HL-60 (cell line): ENCODE measurements at regions not wholly inside any gene's neighbourhood (a gene's known extent, or its start where the extent isn't known, plus 50 kb on each side); places are given as distances from the start of the nearest gene placed in this dataset.

Source experiments
- GABPA ChIP-seq: IDR thresholded peaks from 2 replicates; pipeline ENCODE4 v1.6.1; 2012; ENCODE audit warnings: low read depth
- POLR2AphosphoS5 ChIP-seq: IDR thresholded peaks from 2 replicates; pipeline ENCODE4 v1.6.1; 2012; ENCODE audit warnings: low read depth
- SPI1 ChIP-seq: IDR thresholded peaks from 2 replicates; pipeline ENCODE4 v1.6.1; 2012; ENCODE audit warnings: low read depth, mild to moderate bottlenecking, borderline replicate concordance
- TF ChIP-seq, protein P1 (sequence below): IDR thresholded peaks from 2 replicates; pipeline ENCODE4 v1.6.1; 2012; ENCODE audit warnings: low read depth; ENCODE audit not compliant: insufficient replicate concordance
- TF ChIP-seq, protein P2 (sequence below): IDR thresholded peaks from one replicate; pipeline ENCODE4 v1.5.1; 2011; ENCODE audit warnings: low read length, control low read depth, inconsistent platforms; ENCODE audit not compliant: insufficient read depth

DNA sequence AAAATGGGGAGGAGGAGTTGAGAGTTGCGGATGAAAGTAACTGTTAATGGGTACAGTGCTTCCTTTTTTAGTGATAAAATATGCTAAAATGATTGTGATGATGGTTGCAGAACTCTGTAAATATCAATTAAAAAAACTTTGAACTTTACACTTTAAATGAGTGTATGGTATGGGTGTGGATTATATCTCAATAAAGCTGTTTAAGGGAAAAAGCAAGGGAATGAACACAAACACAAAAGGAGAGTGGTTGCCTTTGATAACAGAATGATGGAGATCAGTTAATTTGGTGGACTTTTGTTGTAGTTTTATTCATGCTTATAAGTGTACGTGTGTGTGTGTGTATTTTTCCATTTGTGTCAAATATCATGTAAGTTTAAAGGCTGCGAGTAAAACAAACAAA is 186.1 kb downstream of the ZNF608 start:
- TF ChIP-seq, protein P1, sequence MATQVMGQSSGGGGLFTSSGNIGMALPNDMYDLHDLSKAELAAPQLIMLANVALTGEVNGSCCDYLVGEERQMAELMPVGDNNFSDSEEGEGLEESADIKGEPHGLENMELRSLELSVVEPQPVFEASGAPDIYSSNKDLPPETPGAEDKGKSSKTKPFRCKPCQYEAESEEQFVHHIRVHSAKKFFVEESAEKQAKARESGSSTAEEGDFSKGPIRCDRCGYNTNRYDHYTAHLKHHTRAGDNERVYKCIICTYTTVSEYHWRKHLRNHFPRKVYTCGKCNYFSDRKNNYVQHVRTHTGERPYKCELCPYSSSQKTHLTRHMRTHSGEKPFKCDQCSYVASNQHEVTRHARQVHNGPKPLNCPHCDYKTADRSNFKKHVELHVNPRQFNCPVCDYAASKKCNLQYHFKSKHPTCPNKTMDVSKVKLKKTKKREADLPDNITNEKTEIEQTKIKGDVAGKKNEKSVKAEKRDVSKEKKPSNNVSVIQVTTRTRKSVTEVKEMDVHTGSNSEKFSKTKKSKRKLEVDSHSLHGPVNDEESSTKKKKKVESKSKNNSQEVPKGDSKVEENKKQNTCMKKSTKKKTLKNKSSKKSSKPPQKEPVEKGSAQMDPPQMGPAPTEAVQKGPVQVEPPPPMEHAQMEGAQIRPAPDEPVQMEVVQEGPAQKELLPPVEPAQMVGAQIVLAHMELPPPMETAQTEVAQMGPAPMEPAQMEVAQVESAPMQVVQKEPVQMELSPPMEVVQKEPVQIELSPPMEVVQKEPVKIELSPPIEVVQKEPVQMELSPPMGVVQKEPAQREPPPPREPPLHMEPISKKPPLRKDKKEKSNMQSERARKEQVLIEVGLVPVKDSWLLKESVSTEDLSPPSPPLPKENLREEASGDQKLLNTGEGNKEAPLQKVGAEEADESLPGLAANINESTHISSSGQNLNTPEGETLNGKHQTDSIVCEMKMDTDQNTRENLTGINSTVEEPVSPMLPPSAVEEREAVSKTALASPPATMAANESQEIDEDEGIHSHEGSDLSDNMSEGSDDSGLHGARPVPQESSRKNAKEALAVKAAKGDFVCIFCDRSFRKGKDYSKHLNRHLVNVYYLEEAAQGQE: no peak
- TF ChIP-seq, protein P2, sequence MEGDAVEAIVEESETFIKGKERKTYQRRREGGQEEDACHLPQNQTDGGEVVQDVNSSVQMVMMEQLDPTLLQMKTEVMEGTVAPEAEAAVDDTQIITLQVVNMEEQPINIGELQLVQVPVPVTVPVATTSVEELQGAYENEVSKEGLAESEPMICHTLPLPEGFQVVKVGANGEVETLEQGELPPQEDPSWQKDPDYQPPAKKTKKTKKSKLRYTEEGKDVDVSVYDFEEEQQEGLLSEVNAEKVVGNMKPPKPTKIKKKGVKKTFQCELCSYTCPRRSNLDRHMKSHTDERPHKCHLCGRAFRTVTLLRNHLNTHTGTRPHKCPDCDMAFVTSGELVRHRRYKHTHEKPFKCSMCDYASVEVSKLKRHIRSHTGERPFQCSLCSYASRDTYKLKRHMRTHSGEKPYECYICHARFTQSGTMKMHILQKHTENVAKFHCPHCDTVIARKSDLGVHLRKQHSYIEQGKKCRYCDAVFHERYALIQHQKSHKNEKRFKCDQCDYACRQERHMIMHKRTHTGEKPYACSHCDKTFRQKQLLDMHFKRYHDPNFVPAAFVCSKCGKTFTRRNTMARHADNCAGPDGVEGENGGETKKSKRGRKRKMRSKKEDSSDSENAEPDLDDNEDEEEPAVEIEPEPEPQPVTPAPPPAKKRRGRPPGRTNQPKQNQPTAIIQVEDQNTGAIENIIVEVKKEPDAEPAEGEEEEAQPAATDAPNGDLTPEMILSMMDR: no peak
- TF ChIP-seq POLR2AphosphoS5 (no peak), GABPA (no peak), SPI1 (no peak)
